PC-3 (cell line): ENCODE measurements at regions not wholly inside any gene's neighbourhood (a gene's known extent, or its start where the extent isn't known, plus 50 kb on each side); places are given as distances from the start of the nearest gene placed in this dataset.

ENCODE experiments used
- ATAC-seq: fragments of 200-7000 bp; cut with Tn5 transposase; 2 replicates; pipeline ENCODE4 v1.9.1; 2020; ENCODE audit warnings: mild to moderate bottlenecking, moderate library complexity
- BruUV-seq: library from RNA; stranded (reverse); fragments of 400-500 nt; replicated peaks from 2 replicates; lab custom pipeline; 2021; lab: Mats Ljungman, UMichigan
- CTCF ChIA-PET: fragments of 300-600 bp; sonication (Branson Sonifier 250); formaldehyde crosslinking; loops from one replicate; lab custom pipeline; 2022; ENCODE audit warnings: antibody characterized with exemption; lab: Charles Lee
- POLR2A ChIA-PET: fragments of 300-600 bp; sonication (Branson Sonifier 250); formaldehyde crosslinking; loops from one replicate; lab custom pipeline; 2022; ENCODE audit warnings: antibody characterized with exemption; ENCODE audit not compliant: unreplicated experiment; lab: Charles Lee
- DNase-seq: peaks from one replicate; pipeline ENCODE4 v3.0.0-alpha.2; 2015
- H2AFZ ChIP-seq: fragments of 300-600 bp; sonication (generic); 2 replicates; pipeline ENCODE4 v1.6.0; 2016; ENCODE audit warnings: antibody characterized with exemption, low read length
- H3F3A ChIP-seq: fragments of 300-600 bp; sonication (generic); one replicate; pipeline ENCODE4 v1.6.0; 2017; ENCODE audit warnings: antibody characterized with exemption, low read length, control low read depth, mild to moderate bottlenecking; ENCODE audit not compliant: unreplicated experiment
- H3K27ac ChIP-seq: fragments of 300-600 bp; sonication (generic); 2 replicates; pipeline ENCODE4 v1.5.1; 2016; ENCODE audit warnings: mild to moderate bottlenecking, low read length
- H3K27me3 ChIP-seq: fragments of 300-600 bp; sonication (generic); 2 replicates; pipeline ENCODE4 v1.6.1; 2016; ENCODE audit warnings: low read length, mixed read lengths
- H3K36me3 ChIP-seq: fragments of 300-600 bp; sonication (generic); 2 replicates; pipeline ENCODE4 v1.6.1; 2016; ENCODE audit warnings: low read depth, mixed run types, low read length, mixed read lengths
- H3K4me1 ChIP-seq: fragments of 300-600 bp; sonication (generic); 2 replicates; pipeline ENCODE4 v1.5.1; 2016; ENCODE audit warnings: low read length; ENCODE audit not compliant: insufficient read depth
- H3K4me2 ChIP-seq: fragments of 300-600 bp; sonication (generic); 2 replicates; pipeline ENCODE4 v1.6.0; 2016; ENCODE audit warnings: low read length
- H3K4me3 ChIP-seq: fragments of 300-600 bp; sonication (generic); 2 replicates; pipeline ENCODE4 v1.5.1; 2016; ENCODE audit warnings: mild to moderate bottlenecking, low read length, mixed read lengths
- H3K79me2 ChIP-seq: fragments of 300-600 bp; sonication (generic); 2 replicates; pipeline ENCODE4 v1.6.1; 2017; ENCODE audit warnings: low read length, mixed read lengths
- H3K9ac ChIP-seq: fragments of 300-600 bp; sonication (generic); 2 replicates; pipeline ENCODE4 v1.6.0; 2016; ENCODE audit warnings: mild to moderate bottlenecking, low read length
- H3K9me2 ChIP-seq: fragments of 300-600 bp; sonication (generic); replicated peaks from 2 replicates; pipeline ENCODE4 v1.6.1; 2016; ENCODE audit warnings: mixed run types, low read length, mixed read lengths
- H3K9me3 ChIP-seq: fragments of 300-600 bp; sonication (generic); 2 replicates; pipeline ENCODE4 v1.6.1; 2016; ENCODE audit warnings: low read length, mixed read lengths
- H4K20me1 ChIP-seq: fragments of 300-600 bp; sonication (generic); 2 replicates; pipeline ENCODE4 v1.6.1; 2016; ENCODE audit warnings: low read length, mixed read lengths
- EZH2 ChIP-seq: fragments of 300-600 bp; sonication (generic); IDR thresholded peaks from one replicate; pipeline ENCODE4 v1.6.1; 2017; ENCODE audit warnings: antibody characterized with exemption, mild to moderate bottlenecking, low read length; ENCODE audit not compliant: unreplicated experiment
- EZH2phosphoT487 ChIP-seq: fragments of 300-600 bp; sonication (generic); IDR thresholded peaks from 2 replicates; pipeline ENCODE4 v1.6.1; 2018; ENCODE audit warnings: mild to moderate bottlenecking, antibody characterized with exemption, low read length, borderline replicate concordance
- intact Hi-C: fragments of 100-400 bp; cut with micrococcal nuclease; formaldehyde crosslinking; loops from 2 replicates; pipeline ENCODE4 v1.9.0; 2023
- TF ChIP-seq, protein P1 (sequence below): fragments of 300-600 bp; sonication (generic); conservative IDR thresholded peaks from 2 replicates; pipeline ENCODE4 v1.5.1; 2017; ENCODE audit warnings: antibody characterized with exemption, low read depth, mild to moderate bottlenecking, low read length

DNA sequence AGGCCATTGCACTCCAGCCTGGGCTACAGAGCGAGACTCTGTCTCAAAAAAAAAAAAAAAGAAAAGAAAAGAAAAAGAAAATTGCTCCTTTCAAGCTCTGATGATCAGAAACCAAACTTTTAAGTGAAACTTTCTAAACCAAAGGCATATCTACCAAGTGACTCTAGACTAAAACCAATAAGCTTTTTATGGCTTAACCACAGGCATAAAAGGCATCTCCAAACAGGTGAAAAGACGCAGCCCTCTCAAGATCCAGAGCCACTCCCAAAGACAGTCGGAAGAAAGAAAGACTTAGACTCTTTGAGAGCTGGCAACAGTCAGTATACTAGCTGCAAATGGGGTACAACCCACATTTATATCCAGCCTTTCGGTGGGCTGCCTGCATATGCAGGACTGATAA lies 117.1 kb upstream of the AP1S2 start:
- DNase-seq (peak; percentile 6), ATAC-seq (peak; percentile 27; the same call in 1 of the 2 replicates)
- POLR2A ChIA-PET: no interaction called here
- Histone ChIP-seq H3K9ac (no peak overlapping the region), H3K4me2 (no peak overlapping the region), H3K4me1 (no peaks in the 10 kb centered on the region), H3K9me3 (no peaks in the 10 kb centered on the region), H4K20me1 (no peaks in the 10 kb centered on the region), H3K9me2 (no peaks in the 10 kb centered on the region), H3F3A (no peaks in the 10 kb centered on the region), H3K27me3 (no peaks in the 10 kb centered on the region), H3K36me3 (no peaks in the 10 kb centered on the region), H3K79me2 (no peaks in the 10 kb centered on the region), H3K4me3 (no peak overlapping the region), H3K27ac (no peak overlapping the region), H2AFZ (no peak overlapping the region)
- CTCF ChIA-PET: interaction anchor here (0.7 kb wide), 1 partner anchor 136 kb away, joined by 3 read pairs; no protein-coding TSS in a partner anchor
- no TSS peak for BruUV-seq
- TF ChIP-seq EZH2phosphoT487: no peak
- TF ChIP-seq, protein P1, sequence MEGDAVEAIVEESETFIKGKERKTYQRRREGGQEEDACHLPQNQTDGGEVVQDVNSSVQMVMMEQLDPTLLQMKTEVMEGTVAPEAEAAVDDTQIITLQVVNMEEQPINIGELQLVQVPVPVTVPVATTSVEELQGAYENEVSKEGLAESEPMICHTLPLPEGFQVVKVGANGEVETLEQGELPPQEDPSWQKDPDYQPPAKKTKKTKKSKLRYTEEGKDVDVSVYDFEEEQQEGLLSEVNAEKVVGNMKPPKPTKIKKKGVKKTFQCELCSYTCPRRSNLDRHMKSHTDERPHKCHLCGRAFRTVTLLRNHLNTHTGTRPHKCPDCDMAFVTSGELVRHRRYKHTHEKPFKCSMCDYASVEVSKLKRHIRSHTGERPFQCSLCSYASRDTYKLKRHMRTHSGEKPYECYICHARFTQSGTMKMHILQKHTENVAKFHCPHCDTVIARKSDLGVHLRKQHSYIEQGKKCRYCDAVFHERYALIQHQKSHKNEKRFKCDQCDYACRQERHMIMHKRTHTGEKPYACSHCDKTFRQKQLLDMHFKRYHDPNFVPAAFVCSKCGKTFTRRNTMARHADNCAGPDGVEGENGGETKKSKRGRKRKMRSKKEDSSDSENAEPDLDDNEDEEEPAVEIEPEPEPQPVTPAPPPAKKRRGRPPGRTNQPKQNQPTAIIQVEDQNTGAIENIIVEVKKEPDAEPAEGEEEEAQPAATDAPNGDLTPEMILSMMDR: no peak
- TF ChIP-seq EZH2: no peak
- intact Hi-C loops: no loop called here

DNA sequence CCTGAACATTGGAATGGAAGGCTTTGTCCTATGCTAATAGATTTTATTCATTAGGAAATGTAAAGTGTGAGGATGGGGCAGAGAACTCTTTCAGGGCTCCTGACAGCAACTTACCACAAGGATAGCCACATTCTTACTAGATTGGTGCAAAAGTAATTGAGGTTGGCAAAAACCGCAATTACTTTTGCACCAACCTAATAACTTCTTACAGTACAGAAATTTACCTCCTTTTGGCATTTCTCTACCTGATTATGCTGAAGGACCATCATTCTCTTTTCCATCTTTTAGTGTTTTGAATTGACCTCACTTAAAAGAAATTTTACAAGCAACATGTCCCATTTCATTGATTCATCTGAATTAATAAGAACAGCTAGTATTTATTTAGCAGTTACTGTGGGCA lies 109.2 kb upstream of the AP1S2 start:
- no peak overlapping the region for H3K4me3 ChIP-seq

DNA sequence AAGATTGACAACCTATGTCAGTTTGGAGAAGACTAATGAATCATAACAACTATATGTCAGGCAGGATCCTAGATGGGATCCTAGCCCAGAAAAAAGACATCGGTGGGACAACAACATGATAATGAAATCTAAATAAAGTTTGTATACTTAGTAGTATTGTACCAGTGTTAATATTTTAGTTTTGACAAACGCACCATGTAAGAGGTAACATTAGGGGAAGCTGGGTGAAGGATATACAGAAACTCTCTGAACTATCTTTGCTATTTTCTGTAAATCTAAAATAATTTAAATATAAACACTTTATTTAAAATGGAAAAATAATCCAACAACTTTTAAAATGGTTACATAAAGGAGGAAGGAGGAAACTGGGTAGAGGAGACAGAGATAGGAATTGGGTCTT lies 105.6 kb upstream of the AP1S2 start:
- H3K4me3 ChIP-seq: no peak overlapping the region
- intact Hi-C loops: no loop called here
- ATAC-seq (no peak), DNase-seq (no peak)
- H3K9me3 ChIP-seq: no peaks in the 10 kb centered on the region
- H3K27me3 ChIP-seq: no peaks in the 10 kb centered on the region
- ChIA-PET POLR2A (no interaction called here), CTCF (no interaction called here)
- no TSS peak for BruUV-seq
- no peaks in the 10 kb centered on the region for H4K20me1 ChIP-seq
- no peaks in the 10 kb centered on the region for H3K79me2 ChIP-seq
- H3K9me2 ChIP-seq: no peaks in the 10 kb centered on the region
- no peak overlapping the region for H3K4me2 ChIP-seq
- H3F3A ChIP-seq: no peaks in the 10 kb centered on the region
- H3K36me3 ChIP-seq: no peaks in the 10 kb centered on the region
- H2AFZ ChIP-seq: no peak overlapping the region
- peaks cover 15% of the 10 kb centered on the region for H3K4me1 ChIP-seq
- TF ChIP-seq, protein P1: no peak
- TF ChIP-seq EZH2 (no peak), EZH2phosphoT487 (no peak)
- no peak overlapping the region for H3K27ac ChIP-seq
- H3K9ac ChIP-seq: no peak overlapping the region

More for the DNA sequence above, 109.2 kb upstream of the AP1S2 start:
- Histone ChIP-seq H4K20me1 (no peaks in the 10 kb centered on the region), H3F3A (no peaks in the 10 kb centered on the region), H3K4me2 (no peak overlapping the region), H2AFZ (no peak overlapping the region), H3K79me2 (no peaks in the 10 kb centered on the region), H3K27ac (no peak overlapping the region), H3K36me3 (no peaks in the 10 kb centered on the region), H3K4me1 (no peaks in the 10 kb centered on the region), H3K9me3 (no peaks in the 10 kb centered on the region), H3K27me3 (no peaks in the 10 kb centered on the region), H3K9ac (no peak overlapping the region), H3K9me2 (no peaks in the 10 kb centered on the region)
- ChIA-PET POLR2A (no interaction called here), CTCF (no interaction called here)
- intact Hi-C loops: no loop called here
- ATAC-seq (no peak), DNase-seq (no peak)
- TF ChIP-seq EZH2phosphoT487 (no peak), EZH2 (no peak)
- TF ChIP-seq, protein P1: no peak
- BruUV-seq: no TSS peak
